HEK293T (cell line): ENCODE measurements at regions not wholly inside any gene's neighbourhood (a gene's known extent, or its start where the extent isn't known, plus 50 kb on each side); places are given as distances from the start of the nearest gene placed in this dataset.

ENCODE experiments used
- CTCF ChIA-PET: fragments of 350-600 bp; formaldehyde crosslinking; extraction: SDS; loops from one replicate; lab custom pipeline; 2021; ENCODE audit warnings: antibody characterized with exemption, inconsistent platforms; lab: Yijun Ruan, JAX
- POLR2A ChIA-PET: fragments of 350-600 bp; formaldehyde crosslinking; extraction: SDS; loops from one replicate; lab custom pipeline; 2020; ENCODE audit warnings: antibody characterized with exemption, inconsistent platforms; lab: Yijun Ruan, JAX
- DNase-seq: peaks from one replicate; pipeline ENCODE4 v3.0.0; 2012; ENCODE audit warnings: mixed read lengths; ENCODE audit errors: extremely low spot score
- ARNT ChIP-seq: fragments of 450-650 bp; IDR thresholded peaks from 2 replicates; pipeline ENCODE4 v1.6.1; 2017; ENCODE audit warnings: mild to moderate bottlenecking
- BHLHE40 ChIP-seq: fragments of 450-650 bp; IDR thresholded peaks from 2 replicates; pipeline ENCODE4 v1.6.1; 2016; ENCODE audit warnings: mild to moderate bottlenecking, moderate library complexity, borderline replicate concordance
- CTBP1 ChIP-seq: fragments of 450-650 bp; IDR thresholded peaks from 2 replicates; pipeline ENCODE4 v1.6.1; 2016; ENCODE audit warnings: borderline replicate concordance
- ELF4 ChIP-seq: fragments of 450-650 bp; IDR thresholded peaks from 2 replicates; pipeline ENCODE4 v1.6.1; 2017; ENCODE audit warnings: antibody characterized with exemption
- FOXA1 ChIP-seq: fragments of 450-650 bp; IDR thresholded peaks from 2 replicates; pipeline ENCODE4 v1.6.1; 2016; ENCODE audit warnings: mild to moderate bottlenecking
- FOXK2 ChIP-seq: fragments of 450-650 bp; IDR thresholded peaks from 2 replicates; pipeline ENCODE4 v1.6.1; 2016; ENCODE audit warnings: mild to moderate bottlenecking
- FOXM1 ChIP-seq: fragments of 450-650 bp; IDR thresholded peaks from 2 replicates; pipeline ENCODE4 v1.6.1; 2017; ENCODE audit warnings: mild to moderate bottlenecking, borderline replicate concordance
- HDGF ChIP-seq: fragments of 450-650 bp; IDR thresholded peaks from 2 replicates; pipeline ENCODE4 v1.6.1; 2017; ENCODE audit warnings: antibody characterized with exemption, borderline replicate concordance
- L3MBTL2 ChIP-seq: fragments of 450-650 bp; conservative IDR thresholded peaks from 2 replicates; pipeline ENCODE4 v1.6.1; 2016; ENCODE audit warnings: mild to moderate bottlenecking
- LEF1 ChIP-seq: fragments of 450-650 bp; IDR thresholded peaks from 2 replicates; pipeline ENCODE4 v1.6.1; 2017; ENCODE audit warnings: mild to moderate bottlenecking, borderline replicate concordance
- NFRKB ChIP-seq: fragments of 450-650 bp; IDR thresholded peaks from 2 replicates; pipeline ENCODE4 v1.6.1; 2016; ENCODE audit warnings: mild to moderate bottlenecking, moderate library complexity
- SP1 ChIP-seq: fragments of 450-650 bp; IDR thresholded peaks from 2 replicates; pipeline ENCODE4 v1.6.1; 2017
- SUZ12 ChIP-seq: fragments of 450-650 bp; IDR thresholded peaks from 2 replicates; pipeline ENCODE4 v1.6.1; 2016; ENCODE audit warnings: mild to moderate bottlenecking
- TARDBP ChIP-seq: fragments of 450-650 bp; IDR thresholded peaks from 2 replicates; pipeline ENCODE4 v1.6.1; 2016
- ZNF384 ChIP-seq: fragments of 450-650 bp; IDR thresholded peaks from 2 replicates; pipeline ENCODE4 v1.6.1; 2016
- TF ChIP-seq, protein P1 (sequence below): fragments of 450-650 bp; IDR thresholded peaks from 2 replicates; pipeline ENCODE4 v1.6.1; 2016

GRCh38 chr3:13159890-13160289 lies 86.7 kb upstream of the IQSEC1 start:
- DNase-seq: no peak
- ChIA-PET POLR2A (interaction anchor here (1.0 kb wide), 1 partner anchor 22 kb away, joined by 3 read pairs; no protein-coding TSS in a partner anchor), CTCF (no interaction called here)
- TF ChIP-seq TARDBP: no peak
- TF ChIP-seq ELF4: no peak
- no peak for TF ChIP-seq HDGF

DNA sequence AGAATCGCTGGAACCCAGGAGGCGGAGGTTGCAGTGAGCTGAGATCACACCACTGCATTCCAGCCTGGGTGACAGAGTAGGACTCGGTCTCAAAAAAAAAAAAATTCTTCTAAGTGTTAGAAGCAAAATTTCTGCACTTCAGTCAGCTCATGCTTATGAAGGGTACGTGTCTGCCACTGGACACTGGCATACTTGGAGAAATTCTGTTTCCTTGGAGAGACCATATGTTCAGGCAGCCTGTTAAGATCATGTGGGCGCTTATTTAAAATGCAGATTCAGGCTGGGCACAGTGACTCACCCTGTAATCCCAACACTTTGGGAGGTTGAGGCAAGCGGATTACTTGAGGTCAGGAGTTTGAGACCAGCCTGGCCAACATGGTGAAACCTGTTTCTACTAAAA lies 85.6 kb upstream of the IQSEC1 start:
- ChIA-PET POLR2A (no interaction called here), CTCF (no interaction called here)
- no peak for TF ChIP-seq TARDBP
- TF ChIP-seq SP1: no peak
- TF ChIP-seq LEF1: no peak
- TF ChIP-seq FOXK2: no peak
- no peak for TF ChIP-seq BHLHE40
- no peak for TF ChIP-seq SUZ12
- no peak for TF ChIP-seq L3MBTL2
- TF ChIP-seq CTBP1: no peak
- TF ChIP-seq ARNT: no peak
- no peak for TF ChIP-seq ZNF384
- no peak for TF ChIP-seq NFRKB
- no peak for TF ChIP-seq FOXA1
- no peak for TF ChIP-seq HDGF
- no peak for TF ChIP-seq ELF4
- TF ChIP-seq, protein P1, sequence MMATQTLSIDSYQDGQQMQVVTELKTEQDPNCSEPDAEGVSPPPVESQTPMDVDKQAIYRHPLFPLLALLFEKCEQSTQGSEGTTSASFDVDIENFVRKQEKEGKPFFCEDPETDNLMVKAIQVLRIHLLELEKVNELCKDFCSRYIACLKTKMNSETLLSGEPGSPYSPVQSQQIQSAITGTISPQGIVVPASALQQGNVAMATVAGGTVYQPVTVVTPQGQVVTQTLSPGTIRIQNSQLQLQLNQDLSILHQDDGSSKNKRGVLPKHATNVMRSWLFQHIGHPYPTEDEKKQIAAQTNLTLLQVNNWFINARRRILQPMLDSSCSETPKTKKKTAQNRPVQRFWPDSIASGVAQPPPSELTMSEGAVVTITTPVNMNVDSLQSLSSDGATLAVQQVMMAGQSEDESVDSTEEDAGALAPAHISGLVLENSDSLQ: no peak
- no peak for TF ChIP-seq FOXM1
- no peak for DNase-seq

GRCh38 chr3:13158408-13158807 lies 85.2 kb upstream of the IQSEC1 start:
- POLR2A ChIA-PET: no interaction called here
- DNase-seq: no peak
- CTCF ChIA-PET: no interaction called here
- no peak for TF ChIP-seq FOXA1
- no peak for TF ChIP-seq SUZ12
- TF ChIP-seq, protein P1: no peak
- no peak for TF ChIP-seq LEF1
- TF ChIP-seq ARNT: no peak
- no peak for TF ChIP-seq SP1
- no peak for TF ChIP-seq FOXK2
- no peak for TF ChIP-seq NFRKB
- TF ChIP-seq ZNF384: no peak
- TF ChIP-seq HDGF: no peak
- TF ChIP-seq BHLHE40: no peak
- TF ChIP-seq TARDBP: no peak
- TF ChIP-seq ELF4: no peak
- TF ChIP-seq CTBP1: no peak
- no peak for TF ChIP-seq FOXM1
- no peak for TF ChIP-seq L3MBTL2

DNA sequence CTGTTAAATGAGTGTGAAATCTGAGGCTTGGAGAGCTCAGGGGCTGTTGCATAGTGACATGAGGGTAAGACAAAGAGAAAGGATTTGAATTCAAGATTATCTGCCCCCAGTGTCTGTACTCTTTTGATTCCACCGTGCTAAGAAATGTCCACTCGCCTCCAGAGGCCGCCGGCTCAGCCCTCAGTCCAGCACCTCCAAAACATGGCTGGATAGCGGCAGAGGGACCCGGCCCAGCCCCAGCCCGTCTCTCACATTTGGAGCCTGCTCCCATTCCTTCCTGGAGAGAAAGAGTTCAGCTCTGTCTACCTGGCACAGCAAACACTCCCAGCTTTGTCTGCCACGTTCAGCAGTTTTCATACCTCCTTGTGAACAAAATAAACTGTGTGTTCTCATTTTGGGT lies 84.8 kb upstream of the IQSEC1 start:
- TF ChIP-seq FOXA1 (no peak), FOXM1 (no peak), FOXK2 (no peak), LEF1 (no peak), ZNF384 (no peak), CTBP1 (no peak), BHLHE40 (no peak), ELF4 (no peak), HDGF (no peak), NFRKB (no peak), SP1 (no peak), L3MBTL2 (no peak), ARNT (no peak), SUZ12 (no peak), TARDBP (no peak)
- TF ChIP-seq, protein P1: no peak
- CTCF ChIA-PET: no interaction called here
- POLR2A ChIA-PET: no interaction called here
- no peak for DNase-seq

- TF ChIP-seq, protein P1: no peak
- ChIA-PET POLR2A (no interaction called here), CTCF (no interaction called here)
- DNase-seq: no peak
These were observed 79.8 kb upstream of the IQSEC1 start for GRCh38 chr3:13152826-13153710.

GRCh38 chr3:13150624-13151023 lies 77.4 kb upstream of the IQSEC1 start:
- POLR2A ChIA-PET: no interaction called here
- CTCF ChIA-PET: no interaction called here
- no peak for DNase-seq
- TF ChIP-seq FOXM1 (no peak), BHLHE40 (no peak), NFRKB (no peak), SP1 (no peak), L3MBTL2 (no peak), FOXA1 (no peak), HDGF (no peak), FOXK2 (no peak), LEF1 (no peak), ARNT (no peak), TARDBP (no peak), CTBP1 (no peak), SUZ12 (no peak), ELF4 (no peak), ZNF384 (no peak)
- TF ChIP-seq, protein P1: no peak
